ENCODE measurements at regions not wholly inside any gene's neighbourhood (a gene's known extent, or its start where the extent isn't known, plus 50 kb on each side); places are given as distances from the start of the nearest gene placed in this dataset.

DNA sequence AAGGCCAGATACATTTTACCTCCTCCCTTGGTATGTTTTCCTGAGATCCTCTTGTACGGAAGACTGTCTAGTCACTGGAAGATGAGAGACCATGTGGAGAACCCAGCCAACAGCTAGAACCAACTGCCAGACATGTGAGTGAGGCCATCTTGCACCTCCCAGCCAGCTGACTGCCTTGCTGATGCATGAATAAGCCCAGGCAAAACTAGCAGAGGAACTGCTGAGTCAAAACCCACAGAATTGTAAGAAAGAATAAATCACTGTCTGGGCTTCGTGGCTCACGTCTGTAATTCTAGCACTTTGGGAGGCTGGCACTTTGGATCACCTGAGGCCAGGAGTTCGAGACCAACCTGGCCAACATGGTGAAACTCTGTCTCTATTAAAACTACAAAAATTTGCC is 160.0 kb downstream of the TPH2 start:
- TF ChIP-seq EZH2 (IDR thresholded peaks at IDR 0.05; ENCODE audit: low read depth, unreplicated experiment) (no peak), EZH2phosphoT487 (IDR thresholded peaks at IDR 0.05; ENCODE audit: unreplicated experiment) (no peak), ZNF331 (CRISPR knock-in tag; IDR thresholded peaks at IDR 0.05; ENCODE audit: low read depth) (no peak), POLR2AphosphoS5 (IDR thresholded peaks at IDR 0.05; ENCODE audit: low read depth) (no peak), CREB1 (CRISPR knock-in tag; IDR thresholded peaks at IDR 0.05; ENCODE audit: low read depth) (no peak), JUNB (IDR thresholded peaks at IDR 0.05; ENCODE audit: unreplicated experiment) (no peak), STAT1 (IDR thresholded peaks at IDR 0.05; ENCODE audit: unreplicated experiment) (no peak), NANOG (IDR thresholded peaks at IDR 0.05; ENCODE audit: borderline replicate concordance) (no peak), ZNF114 (CRISPR knock-in tag; IDR thresholded peaks at IDR 0.05) (no peak)
- TF ChIP-seq, protein P1, sequence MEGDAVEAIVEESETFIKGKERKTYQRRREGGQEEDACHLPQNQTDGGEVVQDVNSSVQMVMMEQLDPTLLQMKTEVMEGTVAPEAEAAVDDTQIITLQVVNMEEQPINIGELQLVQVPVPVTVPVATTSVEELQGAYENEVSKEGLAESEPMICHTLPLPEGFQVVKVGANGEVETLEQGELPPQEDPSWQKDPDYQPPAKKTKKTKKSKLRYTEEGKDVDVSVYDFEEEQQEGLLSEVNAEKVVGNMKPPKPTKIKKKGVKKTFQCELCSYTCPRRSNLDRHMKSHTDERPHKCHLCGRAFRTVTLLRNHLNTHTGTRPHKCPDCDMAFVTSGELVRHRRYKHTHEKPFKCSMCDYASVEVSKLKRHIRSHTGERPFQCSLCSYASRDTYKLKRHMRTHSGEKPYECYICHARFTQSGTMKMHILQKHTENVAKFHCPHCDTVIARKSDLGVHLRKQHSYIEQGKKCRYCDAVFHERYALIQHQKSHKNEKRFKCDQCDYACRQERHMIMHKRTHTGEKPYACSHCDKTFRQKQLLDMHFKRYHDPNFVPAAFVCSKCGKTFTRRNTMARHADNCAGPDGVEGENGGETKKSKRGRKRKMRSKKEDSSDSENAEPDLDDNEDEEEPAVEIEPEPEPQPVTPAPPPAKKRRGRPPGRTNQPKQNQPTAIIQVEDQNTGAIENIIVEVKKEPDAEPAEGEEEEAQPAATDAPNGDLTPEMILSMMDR (conservative IDR thresholded peaks at IDR 0.05; ENCODE audit: low read depth in 2 of 2), result no peak
- TF ChIP-seq, protein P2, sequence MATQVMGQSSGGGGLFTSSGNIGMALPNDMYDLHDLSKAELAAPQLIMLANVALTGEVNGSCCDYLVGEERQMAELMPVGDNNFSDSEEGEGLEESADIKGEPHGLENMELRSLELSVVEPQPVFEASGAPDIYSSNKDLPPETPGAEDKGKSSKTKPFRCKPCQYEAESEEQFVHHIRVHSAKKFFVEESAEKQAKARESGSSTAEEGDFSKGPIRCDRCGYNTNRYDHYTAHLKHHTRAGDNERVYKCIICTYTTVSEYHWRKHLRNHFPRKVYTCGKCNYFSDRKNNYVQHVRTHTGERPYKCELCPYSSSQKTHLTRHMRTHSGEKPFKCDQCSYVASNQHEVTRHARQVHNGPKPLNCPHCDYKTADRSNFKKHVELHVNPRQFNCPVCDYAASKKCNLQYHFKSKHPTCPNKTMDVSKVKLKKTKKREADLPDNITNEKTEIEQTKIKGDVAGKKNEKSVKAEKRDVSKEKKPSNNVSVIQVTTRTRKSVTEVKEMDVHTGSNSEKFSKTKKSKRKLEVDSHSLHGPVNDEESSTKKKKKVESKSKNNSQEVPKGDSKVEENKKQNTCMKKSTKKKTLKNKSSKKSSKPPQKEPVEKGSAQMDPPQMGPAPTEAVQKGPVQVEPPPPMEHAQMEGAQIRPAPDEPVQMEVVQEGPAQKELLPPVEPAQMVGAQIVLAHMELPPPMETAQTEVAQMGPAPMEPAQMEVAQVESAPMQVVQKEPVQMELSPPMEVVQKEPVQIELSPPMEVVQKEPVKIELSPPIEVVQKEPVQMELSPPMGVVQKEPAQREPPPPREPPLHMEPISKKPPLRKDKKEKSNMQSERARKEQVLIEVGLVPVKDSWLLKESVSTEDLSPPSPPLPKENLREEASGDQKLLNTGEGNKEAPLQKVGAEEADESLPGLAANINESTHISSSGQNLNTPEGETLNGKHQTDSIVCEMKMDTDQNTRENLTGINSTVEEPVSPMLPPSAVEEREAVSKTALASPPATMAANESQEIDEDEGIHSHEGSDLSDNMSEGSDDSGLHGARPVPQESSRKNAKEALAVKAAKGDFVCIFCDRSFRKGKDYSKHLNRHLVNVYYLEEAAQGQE (IDR thresholded peaks at IDR 0.05; ENCODE audit: unreplicated experiment), result no peak
- TF ChIP-seq, protein P3, sequence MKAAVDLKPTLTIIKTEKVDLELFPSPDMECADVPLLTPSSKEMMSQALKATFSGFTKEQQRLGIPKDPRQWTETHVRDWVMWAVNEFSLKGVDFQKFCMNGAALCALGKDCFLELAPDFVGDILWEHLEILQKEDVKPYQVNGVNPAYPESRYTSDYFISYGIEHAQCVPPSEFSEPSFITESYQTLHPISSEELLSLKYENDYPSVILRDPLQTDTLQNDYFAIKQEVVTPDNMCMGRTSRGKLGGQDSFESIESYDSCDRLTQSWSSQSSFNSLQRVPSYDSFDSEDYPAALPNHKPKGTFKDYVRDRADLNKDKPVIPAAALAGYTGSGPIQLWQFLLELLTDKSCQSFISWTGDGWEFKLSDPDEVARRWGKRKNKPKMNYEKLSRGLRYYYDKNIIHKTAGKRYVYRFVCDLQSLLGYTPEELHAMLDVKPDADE (IDR thresholded peaks at IDR 0.05), result no peak
- TF ChIP-seq, protein P4, sequence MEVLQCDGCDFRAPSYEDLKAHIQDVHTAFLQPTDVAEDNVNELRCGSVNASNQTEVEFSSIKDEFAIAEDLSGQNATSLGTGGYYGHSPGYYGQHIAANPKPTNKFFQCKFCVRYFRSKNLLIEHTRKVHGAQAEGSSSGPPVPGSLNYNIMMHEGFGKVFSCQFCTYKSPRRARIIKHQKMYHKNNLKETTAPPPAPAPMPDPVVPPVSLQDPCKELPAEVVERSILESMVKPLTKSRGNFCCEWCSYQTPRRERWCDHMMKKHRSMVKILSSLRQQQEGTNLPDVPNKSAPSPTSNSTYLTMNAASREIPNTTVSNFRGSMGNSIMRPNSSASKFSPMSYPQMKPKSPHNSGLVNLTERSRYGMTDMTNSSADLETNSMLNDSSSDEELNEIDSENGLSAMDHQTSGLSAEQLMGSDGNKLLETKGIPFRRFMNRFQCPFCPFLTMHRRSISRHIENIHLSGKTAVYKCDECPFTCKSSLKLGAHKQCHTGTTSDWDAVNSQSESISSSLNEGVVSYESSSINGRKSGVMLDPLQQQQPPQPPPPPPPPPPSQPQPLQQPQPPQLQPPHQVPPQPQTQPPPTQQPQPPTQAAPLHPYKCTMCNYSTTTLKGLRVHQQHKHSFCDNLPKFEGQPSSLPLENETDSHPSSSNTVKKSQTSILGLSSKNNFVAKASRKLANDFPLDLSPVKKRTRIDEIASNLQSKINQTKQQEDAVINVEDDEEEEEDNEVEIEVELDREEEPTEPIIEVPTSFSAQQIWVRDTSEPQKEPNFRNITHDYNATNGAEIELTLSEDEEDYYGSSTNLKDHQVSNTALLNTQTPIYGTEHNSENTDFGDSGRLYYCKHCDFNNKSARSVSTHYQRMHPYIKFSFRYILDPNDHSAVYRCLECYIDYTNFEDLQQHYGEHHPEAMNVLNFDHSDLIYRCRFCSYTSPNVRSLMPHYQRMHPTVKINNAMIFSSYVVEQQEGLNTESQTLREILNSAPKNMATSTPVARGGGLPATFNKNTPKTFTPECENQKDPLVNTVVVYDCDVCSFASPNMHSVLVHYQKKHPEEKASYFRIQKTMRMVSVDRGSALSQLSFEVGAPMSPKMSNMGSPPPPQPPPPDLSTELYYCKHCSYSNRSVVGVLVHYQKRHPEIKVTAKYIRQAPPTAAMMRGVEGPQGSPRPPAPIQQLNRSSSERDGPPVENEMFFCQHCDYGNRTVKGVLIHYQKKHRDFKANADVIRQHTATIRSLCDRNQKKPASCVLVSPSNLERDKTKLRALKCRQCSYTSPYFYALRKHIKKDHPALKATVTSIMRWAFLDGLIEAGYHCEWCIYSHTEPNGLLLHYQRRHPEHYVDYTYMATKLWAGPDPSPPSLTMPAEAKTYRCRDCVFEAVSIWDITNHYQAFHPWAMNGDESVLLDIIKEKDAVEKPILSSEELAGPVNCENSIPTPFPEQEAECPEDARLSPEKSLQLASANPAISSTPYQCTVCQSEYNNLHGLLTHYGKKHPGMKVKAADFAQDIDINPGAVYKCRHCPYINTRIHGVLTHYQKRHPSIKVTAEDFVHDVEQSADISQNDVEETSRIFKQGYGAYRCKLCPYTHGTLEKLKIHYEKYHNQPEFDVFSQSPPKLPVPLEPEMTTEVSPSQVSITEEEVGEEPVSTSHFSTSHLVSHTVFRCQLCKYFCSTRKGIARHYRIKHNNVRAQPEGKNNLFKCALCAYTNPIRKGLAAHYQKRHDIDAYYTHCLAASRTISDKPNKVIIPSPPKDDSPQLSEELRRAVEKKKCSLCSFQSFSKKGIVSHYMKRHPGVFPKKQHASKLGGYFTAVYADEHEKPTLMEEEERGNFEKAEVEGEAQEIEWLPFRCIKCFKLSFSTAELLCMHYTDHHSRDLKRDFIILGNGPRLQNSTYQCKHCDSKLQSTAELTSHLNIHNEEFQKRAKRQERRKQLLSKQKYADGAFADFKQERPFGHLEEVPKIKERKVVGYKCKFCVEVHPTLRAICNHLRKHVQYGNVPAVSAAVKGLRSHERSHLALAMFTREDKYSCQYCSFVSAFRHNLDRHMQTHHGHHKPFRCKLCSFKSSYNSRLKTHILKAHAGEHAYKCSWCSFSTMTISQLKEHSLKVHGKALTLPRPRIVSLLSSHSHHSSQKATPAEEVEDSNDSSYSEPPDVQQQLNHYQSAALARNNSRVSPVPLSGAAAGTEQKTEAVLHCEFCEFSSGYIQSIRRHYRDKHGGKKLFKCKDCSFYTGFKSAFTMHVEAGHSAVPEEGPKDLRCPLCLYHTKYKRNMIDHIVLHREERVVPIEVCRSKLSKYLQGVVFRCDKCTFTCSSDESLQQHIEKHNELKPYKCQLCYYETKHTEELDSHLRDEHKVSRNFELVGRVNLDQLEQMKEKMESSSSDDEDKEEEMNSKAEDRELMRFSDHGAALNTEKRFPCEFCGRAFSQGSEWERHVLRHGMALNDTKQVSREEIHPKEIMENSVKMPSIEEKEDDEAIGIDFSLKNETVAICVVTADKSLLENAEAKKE (CRISPR knock-in tag; IDR thresholded peaks at IDR 0.05), result no peak

All from GM23338 (cell line).